Adrenal gland (tissue), 9 donors: ENCODE measurements at regions not wholly inside any gene's neighbourhood (a gene's known extent, or its start where the extent isn't known, plus 50 kb on each side); places are given as distances from the start of the nearest gene placed in this dataset.

Source experiments
- DNase-seq, 7 donors: peaks; one replicate each; pipeline ENCODE4 v3.0.0-alpha.2; 2019 to 2020
- H3K27ac ChIP-seq, 5 donors: fragments of 200-600 bp; sonication (generic) in 4 of 5; 1 replicate in 3 of 5; 2 replicates in 2 of 5; pipeline versions ENCODE4 v1.5.1 to v1.8.0; 2016 to 2020; ENCODE audit warnings: mild to moderate bottlenecking in 1 of 5
- H3K27me3 ChIP-seq: fragments of 200-600 bp; 2 replicates; pipeline ENCODE4 v1.8.0; 2021
- H3K36me3 ChIP-seq, 2 donors: fragments of 200-600 bp; replicated peaks in 1 of 2; 1 replicate in 1 of 2; 2 replicates in 1 of 2; pipeline versions ENCODE4 v1.5.1 to v1.8.0; 2018 to 2022
- H3K4me1 ChIP-seq, 2 donors: fragments of 200-600 bp; replicated peaks in 1 of 2; 1 replicate in 1 of 2; 2 replicates in 1 of 2; pipeline versions ENCODE4 v1.5.1 to v1.8.0; 2018 to 2021
- H3K4me3 ChIP-seq, 4 donors: fragments of 200-600 bp; sonication (generic) in 3 of 4; one replicate each; pipeline ENCODE4 v1.5.1; 2016 to 2018
- H3K9me3 ChIP-seq, 3 donors: fragments of 200-600 bp; sonication (generic) in 1 of 3; replicated peaks in 1 of 3; 1 replicate in 2 of 3; 2 replicates in 1 of 3; pipeline versions ENCODE4 v1.5.1 to v1.8.0; 2016 to 2021
- POLR2A ChIP-seq, 2 donors: fragments of 450-650 bp; IDR thresholded peaks; one replicate each; pipeline ENCODE4 v1.6.1; 2017; ENCODE audit warnings: antibody characterized with exemption in 2 of 2, mild to moderate bottlenecking in 2 of 2, moderate library complexity in 1 of 2
- WGBS, 4 donors: extraction: QIAGEN DNeasy Blood & Tissue Kit in 2 of 4; methylation state at CpG; one replicate each; pipeline versions ENCODE4 v1.1.5 to v1.1.7; 2013 to 2017; 5-methylcytosine and 5-hydroxymethylcytosine counted together
- intact Hi-C, 2 donors: fragments of 100-400 bp; cut with DNase I; formaldehyde crosslinking; loops; one replicate each; pipeline versions ENCODE4 v1.14.1 to v1.15.0; 2022 to 2023
- TF ChIP-seq, protein P1 (sequence below), 6 experiments: fragments of 450-650 bp in 4 of 6; fragments of 200-600 bp in 2 of 6; sonication (generic) in 1 of 6; IDR thresholded peaks; 1 replicate in 5 of 6; 2 replicates in 1 of 6; pipeline versions ENCODE4 v1.5.1 to v1.8.0; 2016 to 2021; ENCODE audit warnings: antibody characterized with exemption in 6 of 6, mild to moderate bottlenecking in 2 of 6, moderate library complexity in 1 of 6
- donor health status: healthy with polysubstance abuse.
- donor health status: Bipolar disorder and iron deficiency.
- donor health status: DM: yes; HTN: yes; CAD: no.
- donor health status: DM: no; HTN: no; CAD: no.
- donor health status: DM: no; HTN: no; CAD: no.

DNA sequence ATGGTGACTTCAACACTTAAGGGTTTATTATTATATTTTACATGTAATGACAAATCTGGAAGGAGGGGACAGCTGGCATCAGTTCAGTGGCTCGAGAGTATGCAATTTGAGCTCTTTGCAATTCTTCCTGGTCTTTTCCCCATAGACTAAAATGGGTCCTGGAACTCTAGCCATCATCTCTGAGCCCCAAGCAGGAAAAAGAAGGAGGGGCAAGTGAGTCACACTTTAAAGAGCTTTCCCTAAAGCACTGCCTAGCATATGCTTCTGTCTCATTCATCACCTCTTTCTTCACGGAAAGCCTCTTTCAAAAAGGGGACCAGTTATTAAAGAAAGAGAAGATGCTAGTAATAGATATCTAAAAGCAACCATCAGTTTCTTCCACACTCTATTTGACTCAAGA lies 466.3 kb downstream of the ZIC1 start:
- 41 to 61% (median 51%) methylated on average over 2 of the region's 2 CpGs for WGBS, 4 donors
- Histone ChIP-seq H3K4me3 (no peak overlapping the region), H3K9me3 (no peaks in the 10 kb centered on the region), H3K27ac (no peak overlapping the region), H3K27me3 (no peaks in the 10 kb centered on the region), H3K4me1 (no peaks in the 10 kb centered on the region), H3K36me3 (no peaks in the 10 kb centered on the region)
- no peak for TF ChIP-seq POLR2A (IDR thresholded peaks at IDR 0.05)
- TF ChIP-seq, protein P1, sequence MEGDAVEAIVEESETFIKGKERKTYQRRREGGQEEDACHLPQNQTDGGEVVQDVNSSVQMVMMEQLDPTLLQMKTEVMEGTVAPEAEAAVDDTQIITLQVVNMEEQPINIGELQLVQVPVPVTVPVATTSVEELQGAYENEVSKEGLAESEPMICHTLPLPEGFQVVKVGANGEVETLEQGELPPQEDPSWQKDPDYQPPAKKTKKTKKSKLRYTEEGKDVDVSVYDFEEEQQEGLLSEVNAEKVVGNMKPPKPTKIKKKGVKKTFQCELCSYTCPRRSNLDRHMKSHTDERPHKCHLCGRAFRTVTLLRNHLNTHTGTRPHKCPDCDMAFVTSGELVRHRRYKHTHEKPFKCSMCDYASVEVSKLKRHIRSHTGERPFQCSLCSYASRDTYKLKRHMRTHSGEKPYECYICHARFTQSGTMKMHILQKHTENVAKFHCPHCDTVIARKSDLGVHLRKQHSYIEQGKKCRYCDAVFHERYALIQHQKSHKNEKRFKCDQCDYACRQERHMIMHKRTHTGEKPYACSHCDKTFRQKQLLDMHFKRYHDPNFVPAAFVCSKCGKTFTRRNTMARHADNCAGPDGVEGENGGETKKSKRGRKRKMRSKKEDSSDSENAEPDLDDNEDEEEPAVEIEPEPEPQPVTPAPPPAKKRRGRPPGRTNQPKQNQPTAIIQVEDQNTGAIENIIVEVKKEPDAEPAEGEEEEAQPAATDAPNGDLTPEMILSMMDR (IDR thresholded peaks at IDR 0.05), result no peak
- DNase-seq, result no peak
- intact Hi-C loops, result no loop called here

DNA sequence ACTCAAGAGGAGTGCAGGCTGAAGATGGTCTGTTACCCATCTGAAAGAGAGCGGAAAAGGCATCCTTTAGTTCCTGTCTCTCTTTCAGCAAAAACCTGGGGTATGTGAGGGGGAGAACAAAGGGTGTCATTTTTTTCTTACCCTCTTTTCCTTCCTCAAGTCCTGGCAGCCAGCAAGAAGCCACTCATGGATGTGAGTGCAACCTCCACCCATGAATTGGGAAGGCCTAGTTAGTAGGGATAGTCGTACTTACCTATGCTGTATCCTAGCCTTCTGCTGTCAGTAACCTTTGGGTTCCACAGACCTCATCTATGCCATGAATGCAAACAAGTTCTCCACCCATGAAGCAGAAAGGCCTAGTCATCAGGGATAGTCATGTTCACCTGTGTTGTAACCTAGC lies 472.8 kb downstream of the ZIC1 start:
- peaks cover 0 to 7% (median 0%) of the 10 kb centered on the region in 3 donors for H3K9me3 ChIP-seq

DNA sequence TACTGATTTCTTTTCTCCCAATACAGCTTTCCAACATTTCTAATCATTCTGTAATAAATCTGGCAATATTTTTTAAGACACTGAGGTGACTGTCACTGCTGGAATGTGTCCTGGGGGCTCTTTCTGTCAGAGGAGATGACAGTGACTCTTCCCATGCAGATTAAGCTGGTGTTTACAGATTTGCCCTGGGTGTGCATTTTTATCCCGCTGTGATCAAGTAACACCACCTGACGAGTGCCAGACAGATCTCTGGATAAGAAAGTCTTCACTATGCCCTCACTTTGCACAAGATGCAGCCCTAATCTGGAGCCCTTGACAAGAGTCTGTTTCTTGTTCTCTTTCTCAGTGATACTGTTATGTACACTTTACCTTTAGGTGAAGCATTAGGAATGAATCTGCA lies 477.7 kb downstream of the ZIC1 start:
- Histone ChIP-seq H3K4me3 (no peak overlapping the region), H3K4me1 (no peaks in the 10 kb centered on the region), H3K36me3 (no peaks in the 10 kb centered on the region), H3K27me3 (no peaks in the 10 kb centered on the region), H3K27ac (no peak overlapping the region), H3K9me3 (no peaks in the 10 kb centered on the region)
- TF ChIP-seq POLR2A (IDR thresholded peaks at IDR 0.05), result no peak
- TF ChIP-seq, protein P1 (IDR thresholded peaks at IDR 0.05), result no peak
- intact Hi-C loops, result no loop called here
- WGBS, 4 donors, result 22 to 52% (median 46%) methylated on average over 2 of the region's 2 CpGs
- DNase-seq, result no peak

More for the DNA sequence above, 472.8 kb downstream of the ZIC1 start:
- 69 to 82% (median 72%) methylated on average over 2 of the region's 2 CpGs for WGBS, 4 donors
- H3K27me3 ChIP-seq, result no peaks in the 10 kb centered on the region
- no peak overlapping the region for H3K4me3 ChIP-seq
- DNase-seq, result no peak
- intact Hi-C loops, result no loop called here
- H3K27ac ChIP-seq, result no peak overlapping the region
- no peaks in the 10 kb centered on the region for H3K4me1 ChIP-seq
- TF ChIP-seq POLR2A (IDR thresholded peaks at IDR 0.05), result no peak
- TF ChIP-seq, protein P1 (IDR thresholded peaks at IDR 0.05), result no peak
- no peaks in the 10 kb centered on the region for H3K36me3 ChIP-seq

DNA sequence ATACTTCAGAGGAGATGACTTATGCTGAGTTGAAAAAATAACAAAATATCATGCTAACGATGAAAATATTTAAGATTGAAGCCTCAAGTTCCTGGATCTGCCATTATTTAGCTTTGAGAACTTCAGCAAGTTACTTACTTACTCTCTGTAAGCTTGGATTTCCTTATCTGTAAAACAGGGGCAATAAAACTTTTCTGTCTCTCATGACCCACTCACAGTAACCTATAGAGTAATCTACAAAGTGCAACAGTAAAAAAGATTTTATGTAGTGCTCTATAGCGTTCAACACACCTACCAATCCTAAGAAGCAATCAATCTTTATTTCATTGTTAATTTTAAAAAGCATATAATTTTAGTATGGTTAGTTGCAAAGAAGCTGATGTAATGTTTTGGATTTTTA lies 478.6 kb downstream of the ZIC1 start:
- 55 to 69% (median 65%) methylated on average over 2 of the region's 2 CpGs for WGBS, 4 donors
- TF ChIP-seq, protein P1 (IDR thresholded peaks at IDR 0.05), result no peak
- TF ChIP-seq POLR2A (IDR thresholded peaks at IDR 0.05), result no peak
- Histone ChIP-seq H3K9me3 (no peaks in the 10 kb centered on the region), H3K27me3 (no peaks in the 10 kb centered on the region), H3K36me3 (no peaks in the 10 kb centered on the region), H3K27ac (no peak overlapping the region), H3K4me1 (no peaks in the 10 kb centered on the region), H3K4me3 (no peak overlapping the region)
- DNase-seq, result no peak
- intact Hi-C loops, result no loop called here
